ENCODE measurements at regions not wholly inside any gene's neighbourhood (a gene's known extent, or its start where the extent isn't known, plus 50 kb on each side); places are given as distances from the start of the nearest gene placed in this dataset.

- ChIA-PET CTCF (interaction anchor here (1.0 kb wide), 1 partner anchor 9 kb away, joined by 3 read pairs; no protein-coding TSS in a partner anchor), POLR2A (no interaction called here)
- no peak overlapping the region for H3K4me3 ChIP-seq (ENCODE audit: low read depth, low read length)
- no peak for TF ChIP-seq CTCF (IDR thresholded peaks at IDR 0.05; ENCODE audit: insufficient read depth, low read length, missing control alignments)
- no peak for DNase-seq (ENCODE audit: low read depth, low spot score)
These were observed 178.7 kb upstream of the RSPO3 start for GRCh38 chr6:126939784-126940183.

- TF ChIP-seq CTCF (IDR thresholded peaks at IDR 0.05; ENCODE audit: insufficient read depth, low read length, missing control alignments) = no peak
- H3K4me3 ChIP-seq (ENCODE audit: low read depth, low read length) = no peak overlapping the region
- no peak for DNase-seq (ENCODE audit: low read depth, low spot score)
- CTCF ChIA-PET = no interaction called here
- POLR2A ChIA-PET = no interaction called here
These were observed 176.7 kb upstream of the RSPO3 start for GRCh38 chr6:126941751-126942150.

DNA sequence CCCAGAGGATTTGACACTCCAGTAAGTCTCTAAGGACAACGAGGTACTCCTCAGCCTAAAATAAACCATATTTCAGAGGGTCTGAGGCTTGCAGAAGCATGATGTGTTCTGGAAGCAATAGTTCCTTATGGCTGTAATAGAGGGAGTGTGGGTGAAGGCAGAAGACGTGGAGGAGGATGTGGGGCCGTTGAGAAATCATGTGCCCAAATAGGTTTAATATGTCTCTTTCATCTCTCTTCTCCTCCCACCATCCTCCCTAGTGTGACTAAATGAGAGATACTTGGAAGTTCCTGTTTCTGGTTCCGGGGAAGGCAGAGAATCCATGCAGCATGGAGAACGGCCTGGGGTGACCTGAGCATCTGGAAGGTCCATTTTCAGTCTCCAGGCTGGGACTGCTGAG is 174.0 kb upstream of the RSPO3 start:
- ChIA-PET POLR2A (no interaction called here), CTCF (no interaction called here)
- no peak overlapping the region for H3K4me3 ChIP-seq (ENCODE audit: low read depth, low read length)
- TF ChIP-seq CTCF (IDR thresholded peaks at IDR 0.05; ENCODE audit: insufficient read depth, low read length, missing control alignments) = no peak
- DNase-seq (ENCODE audit: low read depth, low spot score) = no peak

DNA sequence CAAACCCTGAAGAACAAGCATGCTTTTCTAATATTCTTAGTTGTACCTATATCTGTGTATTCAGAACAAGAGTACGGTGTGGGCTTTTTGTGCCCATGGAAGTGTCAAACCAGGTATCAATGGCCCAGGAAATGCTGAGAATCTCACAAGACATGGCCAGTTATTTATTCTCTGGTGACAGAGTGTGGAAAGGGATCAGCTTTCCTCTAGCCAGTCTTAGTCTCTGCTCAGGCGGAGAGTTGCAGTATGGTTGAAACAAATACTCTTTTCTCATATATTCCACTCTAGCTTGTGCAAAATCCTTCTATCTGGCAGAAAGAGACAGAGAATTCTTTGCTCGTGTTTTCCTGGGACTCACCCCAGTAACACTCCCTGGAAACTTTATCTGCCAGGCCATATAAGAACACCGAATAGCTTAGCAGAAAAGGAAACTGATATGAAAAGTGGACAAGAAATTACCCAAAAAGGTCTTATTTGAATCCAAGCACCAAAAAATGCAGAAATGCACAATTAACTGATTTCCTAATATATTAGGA is 173.3 kb upstream of the RSPO3 start:
- DNase-seq (ENCODE audit: low read depth, low spot score) = no peak
- ChIA-PET POLR2A (no interaction called here), CTCF (no interaction called here)
- H3K4me3 ChIP-seq (ENCODE audit: low read depth, low read length) = no peak overlapping the region
- no peak for TF ChIP-seq CTCF (IDR thresholded peaks at IDR 0.05; ENCODE audit: insufficient read depth, low read length, missing control alignments)

DNA sequence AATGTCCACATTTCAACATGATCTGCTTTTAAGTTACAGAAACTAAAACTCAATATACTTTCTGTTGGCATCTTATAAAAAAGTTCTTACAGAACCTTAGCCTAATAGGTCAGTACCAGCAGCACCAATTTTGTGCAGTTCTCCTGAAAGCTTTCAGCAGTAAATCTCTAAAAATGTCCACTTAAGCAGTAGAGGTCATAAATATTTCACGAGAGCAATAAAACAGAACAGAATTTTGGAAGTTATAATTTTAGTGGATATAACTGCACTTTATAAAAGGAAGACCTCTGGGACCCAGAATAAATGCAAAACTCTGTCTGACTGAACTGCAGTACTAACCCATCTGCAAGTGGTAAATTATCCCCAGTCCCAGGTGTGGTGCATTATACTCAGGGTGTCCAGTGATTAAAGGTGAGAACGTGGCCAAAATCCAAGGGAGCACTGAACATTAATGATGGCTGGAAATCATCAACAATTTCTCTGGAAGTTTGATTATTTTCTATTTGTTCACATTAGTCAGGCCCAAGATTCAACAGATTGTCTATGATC is 172.6 kb upstream of the RSPO3 start:
- ChIA-PET POLR2A (no interaction called here), CTCF (no interaction called here)
- TF ChIP-seq CTCF (IDR thresholded peaks at IDR 0.05; ENCODE audit: insufficient read depth, low read length, missing control alignments) = no peak
- DNase-seq (ENCODE audit: low read depth, low spot score) = no peak
- H3K4me3 ChIP-seq (ENCODE audit: low read depth, low read length) = no peak overlapping the region

DNA sequence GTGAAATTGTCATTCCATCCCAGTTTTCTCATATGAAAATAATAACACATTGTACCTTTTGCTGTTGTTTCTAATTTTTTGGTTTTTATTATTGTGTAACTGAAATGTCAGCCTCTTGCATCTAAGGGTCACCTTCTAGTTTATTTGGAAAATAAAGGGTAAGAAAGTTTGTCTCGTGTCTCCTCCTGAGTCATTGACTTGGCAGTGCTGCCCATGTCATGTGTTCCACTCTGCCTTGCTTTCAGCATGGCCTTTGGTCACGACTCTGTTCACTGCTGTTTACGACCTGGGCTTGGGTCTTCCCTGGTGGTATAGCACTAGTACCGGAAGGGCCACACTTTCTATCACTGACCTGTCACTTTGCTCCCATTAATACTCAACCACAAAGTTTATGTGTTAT is 171.4 kb upstream of the RSPO3 start:
- DNase-seq (ENCODE audit: low read depth, low spot score) = no peak
- no peak overlapping the region for H3K4me3 ChIP-seq (ENCODE audit: low read depth, low read length)
- ChIA-PET CTCF (no interaction called here), POLR2A (no interaction called here)
- no peak for TF ChIP-seq CTCF (IDR thresholded peaks at IDR 0.05; ENCODE audit: insufficient read depth, low read length, missing control alignments)
